ENCODE measurements at regions not wholly inside any gene's neighbourhood (a gene's known extent, or its start where the extent isn't known, plus 50 kb on each side); places are given as distances from the start of the nearest gene placed in this dataset.

DNA sequence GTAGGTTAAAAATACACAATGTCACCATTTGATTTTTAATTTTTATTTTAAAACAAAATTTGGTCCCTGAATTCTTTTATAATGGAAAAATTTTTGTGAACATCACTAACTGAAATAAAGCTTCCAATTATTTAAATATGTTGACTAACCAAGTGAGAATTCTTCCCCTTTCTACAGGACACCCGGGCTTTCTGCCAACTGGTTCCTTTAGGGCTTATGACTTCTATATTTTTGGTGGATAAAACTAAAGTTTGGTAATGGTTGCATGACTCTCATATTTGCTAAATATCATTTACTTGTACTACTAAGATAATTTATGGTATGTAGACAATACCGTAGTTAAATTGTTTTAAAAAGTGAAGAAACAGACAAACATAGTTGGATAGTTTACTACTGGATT lies 291.0 kb upstream of the DOK6 start:
- no peak for DNase-seq

DNA sequence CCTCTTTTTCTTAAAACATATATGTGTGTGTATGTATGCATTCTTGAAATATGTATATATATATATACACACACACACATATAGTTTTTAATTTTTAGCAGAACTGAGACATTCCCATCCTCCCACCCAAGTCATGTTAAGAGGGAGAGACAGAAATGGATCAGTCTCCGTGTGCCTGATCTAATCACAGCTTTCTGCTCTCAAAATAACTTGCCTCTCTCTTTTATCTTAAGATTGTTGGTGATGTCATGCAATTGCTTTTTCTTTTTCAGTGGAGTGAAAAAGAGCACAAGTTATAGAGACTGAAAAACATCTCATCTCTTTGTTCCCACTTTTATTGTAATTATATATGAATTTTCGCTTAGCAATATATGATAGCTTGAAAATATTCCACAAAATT lies 279.9 kb upstream of the DOK6 start:
- no peak for DNase-seq

DNA sequence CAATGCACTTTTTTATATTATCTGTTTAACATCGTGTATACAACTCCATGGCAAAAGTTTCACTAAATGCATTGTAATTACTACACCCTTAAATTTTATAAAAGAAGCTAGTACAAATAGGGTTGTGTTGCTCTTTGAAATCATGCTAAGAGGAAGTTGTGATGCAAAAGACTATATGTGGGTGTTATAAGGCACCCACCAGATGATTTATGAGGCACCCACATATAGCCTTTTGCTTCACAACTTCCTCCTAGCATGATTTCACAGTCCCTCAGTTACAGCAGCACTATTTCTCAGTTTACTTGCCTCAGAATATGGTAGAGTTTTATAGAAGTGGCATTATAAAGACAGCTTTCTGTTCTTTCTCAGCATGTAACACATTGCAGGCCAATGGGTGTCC lies 277.3 kb upstream of the DOK6 start:
- no peak for DNase-seq

DNA sequence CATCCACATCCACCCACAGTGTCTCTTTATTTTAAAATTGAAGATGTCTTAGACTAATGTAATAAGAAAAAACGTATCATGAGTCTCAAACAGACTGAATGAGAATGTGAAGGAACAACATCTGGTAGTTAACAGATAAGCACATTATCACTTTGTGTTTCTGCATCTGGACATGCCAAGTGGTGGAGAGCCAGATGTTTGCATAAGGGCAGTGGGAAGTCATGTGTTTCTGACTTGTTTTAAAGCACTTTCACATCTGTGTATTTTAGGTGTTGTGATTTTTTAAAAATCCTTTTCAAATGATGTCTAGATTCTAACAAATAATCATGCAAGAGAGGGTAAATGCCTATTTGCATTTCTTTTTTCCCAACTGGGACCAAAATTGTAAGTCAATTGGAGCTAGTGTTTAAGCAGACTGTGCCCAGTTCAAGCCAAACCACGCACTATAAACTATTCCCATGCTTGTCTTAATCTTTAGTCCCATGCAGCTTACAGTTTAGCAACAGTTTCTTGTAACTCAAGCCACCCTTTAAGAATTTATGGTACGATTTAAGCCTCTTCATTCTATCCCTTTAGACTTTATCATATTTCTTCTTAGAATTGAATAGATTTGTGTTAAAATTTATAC lies 272.7 kb upstream of the DOK6 start:
- no peak for DNase-seq

DNA sequence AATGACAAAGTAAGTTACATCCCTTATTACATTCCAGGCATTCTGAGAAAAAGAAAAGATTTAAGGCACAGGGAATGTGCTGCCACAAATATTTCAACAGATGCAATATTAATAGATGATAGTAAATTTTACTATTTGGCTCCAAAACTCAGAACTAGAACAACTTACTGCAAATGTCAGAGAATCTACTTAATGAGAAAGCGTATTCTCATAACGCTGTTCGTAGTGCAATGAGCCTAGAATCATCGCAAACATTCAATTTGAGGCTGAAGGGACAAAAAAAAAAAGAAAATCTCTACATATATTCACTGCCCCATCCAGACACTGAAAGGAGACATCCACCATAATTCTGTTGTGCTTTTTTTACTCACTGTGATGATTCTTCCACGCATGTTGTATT lies 272.1 kb upstream of the DOK6 start:
- no peak for DNase-seq

DNA sequence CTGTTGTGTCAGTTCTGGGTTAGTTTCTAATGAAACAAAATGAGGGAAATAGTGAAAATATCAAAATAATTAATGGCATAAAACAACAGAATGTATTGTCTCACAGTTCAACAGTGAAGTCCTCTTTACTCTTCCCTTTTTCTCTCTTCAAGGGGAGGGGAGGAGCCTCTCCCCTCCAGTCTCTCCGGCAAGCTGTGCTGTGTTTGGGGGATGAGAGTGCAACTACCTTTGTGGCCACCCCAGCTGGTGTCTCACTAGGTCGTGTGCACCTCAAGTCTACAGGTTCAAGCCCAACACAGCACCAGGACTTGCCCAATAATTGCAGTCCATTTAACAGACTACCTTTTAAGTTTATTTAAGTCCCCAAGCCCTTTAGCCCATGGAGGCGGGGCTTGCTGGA lies 271.7 kb upstream of the DOK6 start:
- DNase-seq: no peak

DNA sequence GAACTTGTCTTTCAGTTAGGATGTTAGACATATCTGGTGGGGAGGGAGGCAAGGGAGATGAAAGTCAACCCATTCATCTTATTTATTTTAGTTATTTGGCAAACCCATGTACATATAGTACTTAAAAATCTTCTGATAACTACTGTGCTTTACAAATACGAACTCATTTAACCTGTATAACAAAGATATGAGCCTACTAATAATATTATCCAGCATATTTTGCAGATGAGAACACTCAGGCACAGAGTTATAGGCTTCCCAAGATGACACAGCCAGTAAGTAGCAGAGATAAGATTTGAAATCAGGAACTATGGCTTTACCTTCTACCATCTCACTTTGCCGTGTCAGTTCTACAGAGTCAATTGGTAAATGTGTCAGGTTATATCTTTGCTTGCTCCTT lies 262.6 kb upstream of the DOK6 start:
- no peak for DNase-seq

DNA sequence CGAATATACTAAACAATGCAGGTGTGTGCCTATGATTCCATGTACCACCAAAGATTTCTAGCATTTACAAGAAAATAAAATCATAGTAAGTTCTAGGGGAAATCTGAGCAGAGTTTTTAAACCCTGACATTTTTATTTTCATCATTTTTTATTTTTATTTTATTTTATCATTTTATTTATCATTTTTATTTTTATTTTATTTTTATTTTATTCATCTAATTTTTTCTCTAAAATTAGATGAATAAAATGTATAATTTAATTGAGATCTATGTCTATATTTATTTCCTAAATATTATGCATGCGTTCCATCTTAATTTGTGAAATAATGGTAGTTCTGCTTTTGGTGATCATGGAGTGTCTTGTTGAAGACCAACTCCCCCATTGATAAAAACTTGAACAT lies 257.6 kb upstream of the DOK6 start:
- DNase-seq: no peak

DNA sequence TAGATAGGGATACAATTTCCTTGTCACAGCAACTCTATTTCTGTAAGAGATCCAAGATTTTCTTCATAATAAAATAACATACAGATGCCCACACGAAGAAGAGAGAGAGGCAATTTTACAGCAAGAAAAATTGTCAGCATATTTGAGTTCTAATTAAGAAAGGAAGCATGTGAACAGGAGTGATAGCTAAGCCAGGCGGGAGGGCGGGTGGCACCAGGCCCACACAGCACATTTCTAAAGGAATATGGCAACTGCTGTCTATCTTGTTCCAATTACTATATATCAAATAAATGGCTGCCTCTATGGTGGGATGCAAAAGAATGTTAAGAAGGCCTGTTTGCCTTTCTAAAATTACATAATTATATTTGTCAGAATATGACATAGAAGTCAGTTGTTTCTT lies 248.3 kb upstream of the DOK6 start:
- DNase-seq: no peak

DNA sequence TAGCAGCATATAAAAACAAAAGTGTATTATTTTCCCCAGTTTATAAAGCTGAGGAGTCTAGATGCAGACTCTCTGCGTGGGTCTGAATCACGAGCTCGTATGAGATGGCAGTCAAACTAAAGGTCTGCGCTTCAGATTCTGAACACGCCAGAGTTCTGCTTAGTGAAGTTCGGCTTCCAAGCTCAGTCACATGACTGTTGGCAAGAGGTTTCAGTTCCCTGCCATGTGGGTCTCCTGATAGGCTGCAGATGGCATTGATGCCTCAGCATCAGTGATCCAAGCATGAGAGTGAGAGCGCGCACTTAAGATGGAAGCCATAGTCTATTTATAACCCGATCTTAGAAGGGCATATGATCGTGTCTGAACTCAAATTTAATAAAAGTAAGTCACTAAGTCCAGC lies 242.8 kb upstream of the DOK6 start:
- DNase-seq: no peak

DNA sequence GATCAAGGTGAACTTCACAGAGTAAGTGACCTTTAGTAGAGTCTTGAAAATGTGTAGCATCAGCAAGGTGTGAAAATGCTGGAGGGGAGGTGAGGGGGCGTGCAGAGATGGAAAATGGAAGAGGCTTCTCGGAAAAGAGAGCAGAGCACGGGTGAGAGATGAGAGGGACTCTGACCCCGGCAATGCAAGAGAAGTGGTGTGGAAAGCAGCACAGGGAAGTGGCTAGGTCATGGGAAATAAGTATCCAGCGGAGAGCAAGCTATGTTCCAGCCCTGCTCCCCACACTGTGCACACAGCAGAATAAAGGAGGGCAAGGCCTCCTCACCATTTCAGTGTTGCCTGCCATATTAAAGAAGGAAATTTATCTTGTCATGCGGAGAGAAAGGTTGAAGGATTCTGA lies 241.7 kb upstream of the DOK6 start:
- no peak for DNase-seq

DNA sequence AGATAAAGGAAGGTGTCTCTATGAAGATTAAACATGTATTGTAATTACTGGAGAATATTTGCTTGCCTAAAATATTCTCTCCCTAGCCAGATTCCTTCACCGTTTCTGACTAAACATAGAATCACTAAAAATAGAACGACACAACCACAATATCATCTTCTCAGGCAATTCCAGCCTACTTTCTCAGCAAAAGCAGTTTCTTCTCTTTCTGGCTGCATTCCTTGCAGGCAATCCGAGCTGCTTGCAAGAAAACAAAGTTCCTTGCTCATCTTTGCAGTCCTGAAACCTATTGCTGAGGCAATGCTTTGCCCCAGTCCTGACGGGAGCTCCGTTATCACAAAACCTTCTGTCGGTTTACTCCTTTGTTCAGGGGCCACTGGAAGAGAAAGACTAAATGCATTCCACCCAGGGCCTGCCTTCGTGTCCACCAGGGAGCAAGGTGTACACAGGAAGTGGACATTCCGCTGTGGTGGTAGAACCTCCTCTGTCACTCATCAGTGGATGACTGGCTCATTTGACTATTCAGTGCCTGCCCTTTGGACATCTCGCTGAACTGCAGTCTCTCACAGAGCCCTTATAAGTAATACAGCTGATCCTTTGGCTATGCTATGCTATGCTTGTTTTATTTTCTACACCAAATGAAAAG lies 239.2 kb upstream of the DOK6 start:
- DNase-seq: no peak

DNA sequence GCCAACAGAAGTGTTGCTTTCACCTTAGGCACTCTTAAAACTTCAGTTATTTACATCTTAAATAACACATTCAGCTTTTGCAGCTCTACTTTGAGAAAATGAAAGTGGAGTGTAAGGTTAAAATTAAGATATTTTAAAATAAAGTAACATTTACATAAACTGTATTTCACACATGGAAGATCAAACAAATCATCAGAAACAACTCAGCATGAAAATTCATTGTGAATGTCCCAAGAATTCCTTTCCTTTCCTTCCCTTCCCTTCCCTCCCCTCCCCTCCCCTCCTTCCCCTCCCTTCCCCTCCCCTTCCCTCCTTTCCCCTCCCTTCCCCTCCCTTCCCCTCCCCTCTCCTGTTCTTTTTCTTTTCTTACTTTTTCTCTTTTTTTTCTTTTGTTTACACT lies 238.0 kb upstream of the DOK6 start:
- no peak for DNase-seq

DNA sequence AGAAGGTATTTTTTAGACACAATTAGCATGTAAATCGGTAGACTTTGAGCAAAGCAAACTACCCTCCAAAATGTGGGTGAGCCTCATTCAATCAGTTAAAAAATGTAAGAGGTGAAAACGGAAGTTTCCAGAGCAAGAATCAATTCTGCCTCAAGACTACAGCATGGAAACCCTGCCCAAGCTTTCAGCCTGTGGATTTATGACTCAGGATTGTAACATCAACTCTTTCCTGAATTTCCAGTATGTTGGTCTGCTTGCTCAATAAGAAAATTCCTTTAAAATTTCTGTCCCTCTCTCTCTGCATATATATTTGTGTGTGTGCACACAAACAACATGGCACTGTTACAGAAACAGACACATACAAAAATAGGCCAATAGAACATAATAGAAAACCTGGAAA lies 228.6 kb upstream of the DOK6 start:
- no peak for DNase-seq

DNA sequence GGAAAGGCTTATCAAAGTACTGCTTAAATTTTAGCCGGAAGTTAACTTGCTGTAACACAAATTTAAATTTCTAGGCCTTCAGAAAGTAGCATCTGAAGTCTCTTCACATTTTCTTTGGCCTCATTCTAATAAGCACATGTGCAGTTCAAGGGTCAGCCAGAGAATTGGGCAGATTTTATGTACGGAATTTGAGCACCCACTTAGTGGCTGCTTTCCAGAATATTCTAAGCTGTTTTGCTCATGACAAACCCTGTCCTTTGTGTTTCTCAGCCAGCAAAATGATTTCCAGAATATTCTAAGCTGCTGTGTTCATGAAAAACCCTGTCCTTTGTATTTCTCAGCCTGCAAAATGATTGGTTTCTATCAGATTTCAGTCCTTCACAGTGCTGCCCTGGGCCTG lies 225.0 kb upstream of the DOK6 start:
- no peak for DNase-seq

DNA sequence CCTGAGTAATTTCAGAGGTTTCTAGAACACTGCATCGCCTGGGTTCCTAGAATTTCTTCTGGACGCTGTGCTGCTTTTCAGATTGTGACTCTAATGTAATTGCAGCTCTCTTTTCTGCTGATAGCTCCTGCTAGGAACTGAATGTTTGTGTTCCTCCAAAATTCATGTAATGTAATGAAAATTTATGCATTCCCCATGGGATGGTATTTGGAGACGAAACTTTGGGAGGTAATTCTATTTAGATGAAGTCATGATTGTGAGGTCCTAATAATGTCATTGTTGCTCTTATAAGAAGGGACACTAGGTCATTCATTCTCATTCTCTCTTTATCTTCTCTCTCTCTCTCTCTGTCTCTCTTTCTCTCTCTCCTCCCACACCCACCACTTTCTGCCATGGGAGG lies 223.9 kb upstream of the DOK6 start:
- no peak for DNase-seq

DNA sequence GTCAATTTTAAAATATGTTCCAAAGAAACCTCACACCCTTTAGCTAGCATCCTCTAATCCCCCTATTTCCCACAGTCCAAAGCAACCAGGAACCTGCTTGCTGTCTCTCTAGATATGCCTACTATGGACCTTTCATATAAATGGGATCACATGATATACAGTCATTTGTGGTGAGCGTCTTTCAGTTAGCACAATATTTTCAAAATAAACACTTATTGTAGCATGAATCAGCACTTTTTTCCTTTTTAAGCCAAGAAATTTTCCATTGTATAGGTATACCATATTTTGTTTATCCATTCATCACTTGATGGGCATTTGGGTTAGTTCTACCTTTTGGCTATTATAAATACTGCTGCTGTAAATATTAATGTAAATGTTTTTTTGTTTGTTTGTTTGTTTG lies 223.0 kb upstream of the DOK6 start:
- DNase-seq: no peak

DNA sequence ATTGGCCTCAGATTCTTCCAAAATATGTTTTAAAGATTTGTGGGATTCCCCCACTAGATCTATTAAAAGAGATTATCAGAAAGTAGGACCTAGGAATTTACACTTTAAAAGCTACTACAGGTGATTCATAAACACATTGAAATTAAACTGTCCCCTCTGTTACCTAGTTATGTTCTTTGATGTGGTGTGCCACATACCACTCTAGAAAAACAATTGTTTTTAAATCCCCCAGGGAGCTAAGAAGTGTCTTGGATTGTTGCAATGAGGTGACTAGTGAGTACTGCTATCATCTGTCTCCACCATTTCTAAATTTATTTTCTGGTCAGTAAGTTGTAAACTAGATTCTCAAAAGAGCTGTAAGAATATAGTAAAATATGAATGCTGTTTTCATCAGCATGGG lies 214.5 kb upstream of the DOK6 start:
- DNase-seq: no peak

DNA sequence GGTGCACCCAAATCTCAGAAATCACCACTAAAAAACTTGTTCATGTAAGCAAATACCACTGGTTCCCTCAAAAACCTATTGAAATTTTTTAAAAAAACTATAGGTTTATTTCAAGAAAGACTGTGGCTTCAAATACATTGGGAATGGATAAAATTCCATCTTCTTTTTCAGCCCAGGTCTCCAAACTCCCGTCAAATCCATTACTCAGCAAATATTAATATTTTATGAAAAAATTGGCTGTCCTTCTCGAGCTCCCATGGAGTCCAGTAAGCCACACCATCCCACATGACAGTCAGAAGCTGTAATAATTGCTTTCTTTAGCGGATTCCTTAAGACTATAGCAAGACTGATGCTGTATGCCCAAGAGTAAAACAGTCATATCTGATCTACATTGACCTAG lies 204.4 kb upstream of the DOK6 start:
- no peak for DNase-seq

DNA sequence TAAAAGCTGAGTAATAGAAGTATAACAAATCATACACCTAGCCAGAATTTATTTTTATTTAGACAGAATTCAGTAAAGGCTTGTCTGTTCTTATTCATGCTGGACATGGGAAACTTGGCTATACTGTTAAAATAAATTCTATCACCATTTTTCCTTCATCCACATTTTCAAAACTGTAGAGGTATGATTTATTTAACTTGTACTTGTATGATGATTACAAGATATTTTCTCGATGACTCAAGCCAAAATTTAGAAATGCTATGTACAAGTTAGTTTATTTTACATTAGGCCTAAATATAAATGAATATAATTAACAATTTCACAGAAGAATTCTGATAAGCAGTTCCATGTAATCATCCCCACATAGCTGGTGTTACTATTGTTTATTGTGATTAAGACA lies 194.8 kb upstream of the DOK6 start:
- no peak for DNase-seq

DNA sequence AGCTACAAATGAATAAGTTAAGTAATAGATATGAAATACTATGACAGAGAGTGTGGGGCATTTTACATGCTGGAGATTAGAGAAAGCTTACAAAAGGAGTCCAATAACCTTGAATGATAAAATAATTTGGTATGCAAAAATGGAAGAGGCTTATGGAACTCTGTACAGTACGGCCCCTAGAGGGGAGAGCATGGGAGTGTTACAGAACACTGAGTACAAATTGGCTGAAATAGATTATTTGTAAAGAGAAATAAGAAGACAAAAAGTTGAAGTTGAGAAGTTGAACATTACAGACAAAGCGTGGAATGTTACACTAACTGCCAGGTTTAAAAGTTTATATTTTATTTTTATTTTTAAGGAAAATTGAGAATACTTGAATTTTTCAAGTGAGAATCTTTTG lies 192.1 kb upstream of the DOK6 start:
- DNase-seq: no peak

DNA sequence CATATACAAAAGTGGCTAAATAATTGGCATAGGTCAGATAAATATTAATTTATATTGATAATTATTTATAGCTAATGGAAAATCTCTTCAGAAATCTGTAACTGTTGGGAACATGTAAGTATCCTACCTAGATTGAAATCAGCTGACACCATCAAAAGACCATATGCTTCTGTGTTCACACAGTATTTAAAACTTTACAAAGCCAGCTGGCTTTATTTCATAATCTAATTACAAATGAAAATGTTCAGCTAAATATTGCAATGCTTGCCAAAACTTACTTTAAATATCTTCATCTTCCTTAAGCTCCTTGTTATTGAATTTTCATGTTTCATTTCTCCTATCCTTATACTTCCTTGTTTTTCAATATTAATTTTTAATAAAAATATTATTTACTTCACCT lies 190.9 kb upstream of the DOK6 start:
- DNase-seq: no peak

DNA sequence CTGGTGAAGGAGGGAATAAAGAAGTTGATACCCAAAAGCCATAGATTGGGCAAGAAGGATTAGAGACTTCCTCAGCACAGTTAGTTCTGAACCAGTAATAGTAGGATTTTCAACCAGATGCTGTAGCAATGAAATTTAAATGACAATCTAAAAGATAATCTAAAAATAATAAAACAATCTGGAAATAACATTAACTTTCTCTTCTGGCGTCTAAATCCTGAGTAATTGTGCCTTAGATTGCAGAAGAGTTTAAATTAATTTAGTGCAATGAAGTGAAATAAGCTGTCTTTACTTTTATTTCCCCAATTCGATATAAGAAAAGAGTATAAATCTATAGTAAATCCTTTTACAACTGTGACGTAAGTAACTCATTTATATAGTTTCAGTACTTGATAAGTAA lies 186.8 kb upstream of the DOK6 start:
- DNase-seq: no peak

DNA sequence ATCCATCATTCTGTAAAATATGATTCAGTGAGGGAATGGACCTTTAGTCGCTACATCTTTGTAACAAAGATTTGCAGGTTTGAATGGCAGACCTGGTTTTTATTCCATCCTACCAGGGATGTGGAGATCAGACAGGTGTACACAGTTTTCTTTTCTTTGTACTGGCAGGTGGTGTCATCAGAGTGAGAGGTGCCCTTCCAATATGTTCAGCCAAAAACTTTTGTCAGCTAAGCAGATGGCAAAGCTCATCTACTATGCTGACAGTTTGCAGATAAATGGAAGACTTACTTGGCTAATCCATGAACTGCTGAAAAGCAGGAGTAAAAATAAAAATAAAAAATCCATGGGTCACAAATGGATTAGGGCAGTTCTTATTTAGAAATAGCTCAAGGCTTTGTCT lies 185.5 kb upstream of the DOK6 start:
- DNase-seq: peak; percentile 40 to 78

DNA sequence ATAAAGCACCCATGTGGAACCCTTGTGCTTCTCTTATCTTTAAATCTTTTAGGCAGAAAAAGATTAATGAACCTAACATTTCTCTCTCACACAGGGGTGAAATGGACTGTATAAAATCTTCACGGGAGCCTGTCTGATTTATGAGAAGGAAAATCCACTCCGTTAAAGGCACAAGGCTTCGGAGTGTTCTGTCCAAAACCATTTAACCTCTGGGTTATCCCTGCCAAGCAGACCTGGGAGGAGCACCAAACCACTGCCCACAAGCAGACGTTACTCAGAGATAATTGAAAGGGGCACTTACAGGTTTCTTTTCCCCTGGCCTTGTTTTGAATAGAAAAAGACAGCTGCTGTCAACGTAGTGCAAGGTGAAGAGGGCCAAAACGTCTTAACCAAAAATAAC lies 184.4 kb upstream of the DOK6 start:
- peak; percentile 27 to 63 for DNase-seq
